ENCODE measurements at regions not wholly inside any gene's neighbourhood (a gene's known extent, or its start where the extent isn't known, plus 50 kb on each side); places are given as distances from the start of the nearest gene placed in this dataset.

DNA sequence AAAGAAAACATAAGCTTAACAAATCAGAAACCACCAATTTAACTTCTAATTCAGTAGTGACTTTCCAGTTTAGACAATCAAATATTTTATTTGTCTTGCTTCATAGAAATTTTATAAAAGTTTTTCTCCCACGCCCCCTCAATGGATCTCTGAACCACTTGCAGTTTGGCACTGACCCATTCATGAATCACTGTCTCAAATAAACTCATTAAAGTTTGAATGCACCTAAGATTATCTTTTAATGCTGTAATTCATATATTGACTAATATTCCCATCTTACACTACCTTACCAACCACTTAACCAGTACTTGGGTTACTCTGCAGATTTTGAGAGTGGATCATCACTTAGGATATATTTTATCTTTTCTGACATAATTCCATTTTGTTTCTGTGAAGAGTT, 880.2 kb downstream of the OTOL1 start:
- no peaks in the 10 kb centered on the region for H3K79me2 ChIP-seq (ENCODE audit: insufficient read depth, low read length)
- H3K9ac ChIP-seq (ENCODE audit: insufficient read depth, low read depth, low read length): no peak overlapping the region
- DNase-seq (ENCODE audit: low spot score): no peak
- intact Hi-C loops (cut with micrococcal nuclease; ENCODE audit: unreplicated experiment) (no loop called here), in situ Hi-C loops (cut with HindIII; ENCODE audit: extremely low pct_ligation_motif_present, low pct_unique_long_range_greater_than_20kb) (no loop called here)
- no peak overlapping the region for H3K27ac ChIP-seq (ENCODE audit: extremely low read length, insufficient read depth, low read length)
- no peaks in the 10 kb centered on the region for H4K20me1 ChIP-seq (ENCODE audit: insufficient read depth, low read length)
- ATAC-seq: no peak
- H3K4me1 ChIP-seq (ENCODE audit: insufficient read depth, low read length): no peaks in the 10 kb centered on the region
- no peak for TF ChIP-seq WIZ (CRISPR knock-in tag; IDR thresholded peaks at IDR 0.05)
- TF ChIP-seq ZNF431 (CRISPR knock-in tag; IDR thresholded peaks at IDR 0.05; ENCODE audit: borderline replicate concordance, low read depth): no peak
- no peak for TF ChIP-seq ZNF337 (CRISPR knock-in tag; IDR thresholded peaks at IDR 0.05; ENCODE audit: borderline replicate concordance, low read depth)
- no peak for TF ChIP-seq SRY (CRISPR knock-in tag; IDR thresholded peaks at IDR 0.05)
- H3K27me3 ChIP-seq (ENCODE audit: control insufficient read depth in 1 of 2, insufficient read depth in 2 of 2, low read length in 2 of 2): no peaks in the 10 kb centered on the region
- no peak overlapping the region for H3K4me3 ChIP-seq (replicated peaks in 1 of 3; ENCODE audit: insufficient read depth in 1 of 3, low read depth in 2 of 3, low read length in 3 of 3)
- no peaks in the 10 kb centered on the region for H3K9me3 ChIP-seq (ENCODE audit: low read length)
- WGBS (ENCODE audit: low lambda C conversion rate): 0% methylated on average over 1 of the region's 1 CpG
- POLR2A ChIA-PET: no interaction called here
- FAIRE-seq: no peak
- CTCF ChIA-PET (ENCODE audit: low intra/inter-chr PET ratio, low total read pairs): no interaction called here
- no TSS peak for BruUV-seq (replicated peaks)
- H3K36me3 ChIP-seq (replicated peaks in 1 of 2; ENCODE audit: control insufficient read depth in 1 of 2, insufficient read depth in 2 of 2, low read length in 2 of 2): no peaks in the 10 kb centered on the region
- H2AFZ ChIP-seq (ENCODE audit: low read length): no peak overlapping the region
- no peak overlapping the region for H3K4me2 ChIP-seq (ENCODE audit: low read depth, low read length)

DNA sequence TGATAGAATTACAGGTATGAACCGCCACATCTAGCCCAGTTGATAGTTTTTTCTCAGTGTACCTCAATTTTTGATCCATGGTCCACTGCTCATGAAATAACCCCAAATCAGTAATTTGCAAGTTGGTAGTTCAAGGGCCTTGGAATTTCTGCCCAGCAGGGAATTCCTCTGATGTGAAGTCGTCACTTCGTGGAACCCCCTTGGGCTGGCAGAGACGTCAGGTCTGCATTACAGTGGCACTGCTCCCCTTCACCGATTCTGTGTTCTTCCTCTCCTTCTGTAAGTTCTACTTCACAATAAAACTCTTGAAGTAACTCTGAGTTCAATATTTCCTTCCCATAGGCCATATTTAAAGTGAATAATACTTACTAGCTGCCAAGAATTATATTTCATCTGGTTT, 881.0 kb downstream of the OTOL1 start:
- Histone ChIP-seq H4K20me1 (ENCODE audit: insufficient read depth, low read length) (no peaks in the 10 kb centered on the region), H2AFZ (ENCODE audit: low read length) (no peak overlapping the region), H3K36me3 (replicated peaks in 1 of 2; ENCODE audit: control insufficient read depth in 1 of 2, insufficient read depth in 2 of 2, low read length in 2 of 2) (no peaks in the 10 kb centered on the region), H3K79me2 (ENCODE audit: insufficient read depth, low read length) (no peaks in the 10 kb centered on the region), H3K27me3 (ENCODE audit: control insufficient read depth in 1 of 2, insufficient read depth in 2 of 2, low read length in 2 of 2) (no peaks in the 10 kb centered on the region), H3K9me3 (ENCODE audit: low read length) (no peaks in the 10 kb centered on the region), H3K4me2 (ENCODE audit: low read depth, low read length) (no peak overlapping the region), H3K9ac (ENCODE audit: insufficient read depth, low read depth, low read length) (no peak overlapping the region), H3K4me3 (replicated peaks in 1 of 3; ENCODE audit: insufficient read depth in 1 of 3, low read depth in 2 of 3, low read length in 3 of 3) (no peak overlapping the region), H3K27ac (ENCODE audit: extremely low read length, insufficient read depth, low read length) (no peak overlapping the region), H3K4me1 (ENCODE audit: insufficient read depth, low read length) (no peaks in the 10 kb centered on the region)
- WGBS (ENCODE audit: low lambda C conversion rate): 2% methylated on average over 5 of the region's 5 CpGs
- intact Hi-C loops (cut with micrococcal nuclease; ENCODE audit: unreplicated experiment): no loop called here
- FAIRE-seq (no peak), ATAC-seq (no peak), DNase-seq (ENCODE audit: low spot score) (no peak)
- in situ Hi-C loops (cut with HindIII; ENCODE audit: extremely low pct_ligation_motif_present, low pct_unique_long_range_greater_than_20kb): no loop called here
- TF ChIP-seq HMGA1 (CRISPR knock-in tag; conservative IDR thresholded peaks at IDR 0.05) (no peak), SRF (IDR thresholded peaks at IDR 0.05; ENCODE audit: low read depth, low read length) (no peak)
- TF ChIP-seq, protein P1, sequence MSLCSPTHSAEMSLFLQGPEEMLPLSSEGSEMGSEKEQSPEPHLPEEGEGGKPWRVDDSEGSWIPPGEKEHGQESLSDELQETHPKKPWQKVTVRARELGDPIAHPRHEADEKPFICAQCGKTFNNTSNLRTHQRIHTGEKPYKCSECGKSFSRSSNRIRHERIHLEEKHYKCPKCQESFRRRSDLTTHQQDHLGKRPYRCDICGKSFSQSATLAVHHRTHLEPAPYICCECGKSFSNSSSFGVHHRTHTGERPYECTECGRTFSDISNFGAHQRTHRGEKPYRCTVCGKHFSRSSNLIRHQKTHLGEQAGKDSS (CRISPR knock-in tag; IDR thresholded peaks at IDR 0.05; ENCODE audit: borderline replicate concordance, low read depth): no peak
- ChIA-PET POLR2A (no interaction called here), CTCF (ENCODE audit: low intra/inter-chr PET ratio, low total read pairs) (no interaction called here)
- no TSS peak for BruUV-seq (replicated peaks)

All from HepG2 (cell line).